ENCODE measurements at regions not wholly inside any gene's neighbourhood (a gene's known extent, or its start where the extent isn't known, plus 50 kb on each side); places are given as distances from the start of the nearest gene placed in this dataset.

- TF ChIP-seq CTCF (conservative IDR thresholded peaks at IDR 0.05; ENCODE audit: low read depth, low read length) (no peak), USF2 (IDR thresholded peaks at IDR 0.05; ENCODE audit: low read depth, low read length) (no peak), RFX5 (IDR thresholded peaks at IDR 0.05; ENCODE audit: low read depth, low read length) (no peak), MXI1 (IDR thresholded peaks at IDR 0.05; ENCODE audit: borderline replicate concordance, low read depth, low read length) (no peak), POLR2A (IDR thresholded peaks at IDR 0.05; ENCODE audit: low read depth, low read length) (no peak), RAD21 (IDR thresholded peaks at IDR 0.05; ENCODE audit: low read length) (no peak), SMC3 (IDR thresholded peaks at IDR 0.05; ENCODE audit: low read depth, low read length) (no peak), MAZ (IDR thresholded peaks at IDR 0.05; ENCODE audit: borderline replicate concordance, low read depth, low read length) (no peak), BHLHE40 (IDR thresholded peaks at IDR 0.05; ENCODE audit: low read depth, low read length) (no peak), CEBPB (IDR thresholded peaks at IDR 0.05; ENCODE audit: low read depth, low read length) (no peak)
Measured at GRCh38 chr7:50213622-50214017, 90.9 kb upstream of the IKZF1 start.
